H9 (cell line): ENCODE measurements at regions not wholly inside any gene's neighbourhood (a gene's known extent, or its start where the extent isn't known, plus 50 kb on each side); places are given as distances from the start of the nearest gene placed in this dataset.

Source experiments
- DNase-seq: peaks from one replicate; pipeline ENCODE4 v3.0.0-alpha.2; 2017
- H2AFZ ChIP-seq: one replicate; pipeline ENCODE4 v1.6.1; 2013; ENCODE audit warnings: mild to moderate bottlenecking, low read length, control low read depth, moderate library complexity
- H2AK5ac ChIP-seq: 2 replicates; pipeline ENCODE4 v1.6.1; 2013; ENCODE audit warnings: low read length, control low read depth, mixed read lengths; ENCODE audit not compliant: insufficient read length
- H2BK120ac ChIP-seq: one replicate; pipeline ENCODE4 v1.6.1; 2013; ENCODE audit warnings: low read depth, mild to moderate bottlenecking, low read length, control low read depth, inconsistent platforms; ENCODE audit not compliant: poor library complexity, severe bottlenecking
- H2BK12ac ChIP-seq: 2 replicates; pipeline ENCODE4 v1.6.1; 2013; ENCODE audit warnings: low read length, control low read depth, mixed read lengths, low read depth; ENCODE audit not compliant: insufficient read length
- H2BK15ac ChIP-seq: 2 replicates; pipeline ENCODE4 v1.6.1; 2013; ENCODE audit warnings: low read depth, low read length, control low read depth
- H2BK20ac ChIP-seq: one replicate; pipeline ENCODE4 v1.6.1; 2013; ENCODE audit warnings: low read depth, mild to moderate bottlenecking, low read length, control low read depth, inconsistent platforms; ENCODE audit not compliant: poor library complexity, severe bottlenecking
- H2BK5ac ChIP-seq: 2 replicates; pipeline ENCODE4 v1.6.1; 2013; ENCODE audit warnings: low read length, control low read depth, mixed read lengths; ENCODE audit not compliant: insufficient read length
- H3K14ac ChIP-seq: 2 replicates; pipeline ENCODE4 v1.6.1; 2013; ENCODE audit warnings: low read length, control low read depth; ENCODE audit not compliant: insufficient read depth
- H3K18ac ChIP-seq: 2 replicates; pipeline ENCODE4 v1.6.1; 2013; ENCODE audit warnings: low read depth, mild to moderate bottlenecking, mixed read lengths, low read length, control low read depth; ENCODE audit not compliant: insufficient read length
- H3K23ac ChIP-seq: 2 replicates; pipeline ENCODE4 v1.6.1; 2013; ENCODE audit warnings: low read length, control low read depth, mixed read lengths, low read depth; ENCODE audit not compliant: insufficient read length
- H3K23me2 ChIP-seq: 2 replicates; pipeline ENCODE4 v1.6.1; 2013; ENCODE audit warnings: low read depth, mild to moderate bottlenecking, mixed read lengths, low read length, control low read depth; ENCODE audit not compliant: insufficient read length, poor library complexity, severe bottlenecking
- H3K27ac ChIP-seq: 2 replicates; pipeline ENCODE4 v1.5.1; 2013; ENCODE audit warnings: low read length, control low read depth, mixed read lengths, low read depth; ENCODE audit not compliant: insufficient read length
- H3K27me3 ChIP-seq: 2 replicates; pipeline ENCODE4 v1.6.1; 2013; ENCODE audit warnings: low read length, control low read depth, inconsistent platforms; ENCODE audit not compliant: insufficient read depth
- H3K4ac ChIP-seq: 2 replicates; pipeline ENCODE4 v1.6.1; 2013; ENCODE audit warnings: low read depth, mild to moderate bottlenecking, control low read depth, inconsistent platforms, low read length, moderate library complexity
- H3K4me1 ChIP-seq: 2 replicates; pipeline ENCODE4 v1.6.1; 2013; ENCODE audit warnings: low read length, control low read depth, inconsistent platforms; ENCODE audit not compliant: insufficient read depth
- H3K4me2 ChIP-seq: 2 replicates; pipeline ENCODE4 v1.6.1; 2013; ENCODE audit warnings: low read length, control low read depth, mixed read lengths; ENCODE audit not compliant: insufficient read length, insufficient read depth
- H3K56ac ChIP-seq: 2 replicates; pipeline ENCODE4 v1.6.1; 2013; ENCODE audit warnings: low read depth, mild to moderate bottlenecking, mixed read lengths, low read length, control low read depth; ENCODE audit not compliant: insufficient read length
- H3K79me1 ChIP-seq: 2 replicates; pipeline ENCODE4 v1.6.1; 2013; ENCODE audit warnings: low read depth, mild to moderate bottlenecking, moderate library complexity, low read length, control low read depth, inconsistent platforms; ENCODE audit not compliant: insufficient read depth, poor library complexity, severe bottlenecking
- H3K79me2 ChIP-seq: 2 replicates; pipeline ENCODE4 v1.6.1; 2013; ENCODE audit warnings: low read length, control low read depth, inconsistent platforms; ENCODE audit not compliant: insufficient read depth
- H3K9ac ChIP-seq: 2 replicates; pipeline ENCODE4 v1.6.1; 2013; ENCODE audit warnings: low read length, control low read depth, mixed read lengths; ENCODE audit not compliant: insufficient read length; ENCODE audit errors: extremely low read depth
- H3K9me3 ChIP-seq: one replicate; pipeline ENCODE4 v1.6.1; 2013; ENCODE audit warnings: low read depth, low read length, inconsistent platforms; ENCODE audit not compliant: control insufficient read depth
- H3T11ph ChIP-seq: one replicate; pipeline ENCODE4 v1.6.1; 2013; ENCODE audit warnings: mild to moderate bottlenecking, low read length, control low read depth, inconsistent platforms
- H4K20me1 ChIP-seq: one replicate; pipeline ENCODE4 v1.6.1; 2013; ENCODE audit not compliant: control insufficient read depth, insufficient read length, insufficient read depth
- H4K5ac ChIP-seq: 2 replicates; pipeline ENCODE4 v1.6.1; 2013; ENCODE audit warnings: low read depth, mild to moderate bottlenecking, mixed read lengths, low read length, control low read depth; ENCODE audit not compliant: insufficient read length
- H4K8ac ChIP-seq: replicated peaks from 2 replicates; pipeline ENCODE4 v1.6.1; 2013; ENCODE audit warnings: low read length, control low read depth, mixed read lengths, low read depth; ENCODE audit not compliant: insufficient read length
- H4K91ac ChIP-seq: 2 replicates; pipeline ENCODE4 v1.6.1; 2013; ENCODE audit warnings: low read depth, mild to moderate bottlenecking, moderate library complexity, mixed read lengths, low read length, control low read depth; ENCODE audit not compliant: insufficient read length
- H3K27ac Mint-ChIP-seq, 3 experiments: 2 replicates in 2 of 3; 3 replicates in 1 of 3; pipeline ENCODE4 v1.8.0; 2020 to 2021; ENCODE audit warnings: mixed read lengths in 3 of 3, mild to moderate bottlenecking in 1 of 3, moderate library complexity in 1 of 3
- H3K27me3 Mint-ChIP-seq: 2 replicates; pipeline ENCODE4 v1.8.0; 2021; ENCODE audit warnings: low read depth, mild to moderate bottlenecking, moderate library complexity, mixed read lengths
- H3K36me3 Mint-ChIP-seq, 3 experiments: 2 replicates in 2 of 3; 3 replicates in 1 of 3; pipeline ENCODE4 v1.8.0; 2020 to 2021; ENCODE audit warnings: low read depth in 3 of 3, mixed read lengths in 3 of 3; ENCODE audit not compliant: insufficient read depth in 1 of 3
- H3K4me1 Mint-ChIP-seq, 2 experiments: 2 replicates each; pipeline ENCODE4 v1.8.0; 2020; ENCODE audit warnings: mixed read lengths in 2 of 2
- H3K4me3 Mint-ChIP-seq, 2 experiments: 2 replicates in 1 of 2; 3 replicates in 1 of 2; pipeline ENCODE4 v1.8.0; 2020 to 2021; ENCODE audit warnings: mild to moderate bottlenecking in 2 of 2, mixed read lengths in 2 of 2, moderate library complexity in 1 of 2
- H3K9me3 Mint-ChIP-seq, 2 experiments: 2 replicates in 1 of 2; 3 replicates in 1 of 2; pipeline ENCODE4 v1.8.0; 2020; ENCODE audit warnings: mild to moderate bottlenecking in 2 of 2, mixed read lengths in 2 of 2, moderate library complexity in 1 of 2
- CTCF ChIP-seq: fragments of 200-600 bp; sonication (generic); conservative IDR thresholded peaks from 3 replicates; pipeline ENCODE4 v1.8.0; 2021; ENCODE audit warnings: antibody characterized with exemption, mild to moderate bottlenecking
- WGBS: extraction: QIAGEN DNeasy Blood & Tissue Kit; methylation state at CpG from one replicate; pipeline ENCODE4 v1.1.7; 2013; ENCODE audit warnings: missing lambda C conversion rate, low lambda C conversion rate, mixed read lengths; ENCODE audit not compliant: insufficient read length; ENCODE audit errors: extremely low coverage; 5-methylcytosine and 5-hydroxymethylcytosine counted together

- no peak overlapping the region for H3K14ac ChIP-seq
- no peak overlapping the region for H3K4me2 ChIP-seq
- H4K91ac ChIP-seq = no peak overlapping the region
- H2AK5ac ChIP-seq = no peak overlapping the region
- no peak overlapping the region for H3K18ac ChIP-seq
- H3K79me2 ChIP-seq = no peaks in the 10 kb centered on the region
- H3K23me2 ChIP-seq = no peaks in the 10 kb centered on the region
- no peaks in the 10 kb centered on the region for H3K4me1 ChIP-seq
- peaks cover 9 to 15% of the 10 kb centered on the region in 2 experiments for H3K9me3 Mint-ChIP-seq
- H3K4me3 Mint-ChIP-seq = no peak overlapping the region
- H3K27ac ChIP-seq = no peak overlapping the region
- H2BK15ac ChIP-seq = no peak overlapping the region
- H2BK120ac ChIP-seq = no peak overlapping the region
- no peak overlapping the region for H3K9ac ChIP-seq
- H3K4ac ChIP-seq = no peak overlapping the region
- H2BK5ac ChIP-seq = no peak overlapping the region
- H4K8ac ChIP-seq = no peak overlapping the region
- no peak overlapping the region for H2AFZ ChIP-seq
- no peak overlapping the region for H2BK20ac ChIP-seq
- H3K23ac ChIP-seq = no peak overlapping the region
- no peak overlapping the region for H3K56ac ChIP-seq
- H3K79me1 ChIP-seq = no peaks in the 10 kb centered on the region
- H3K27me3 Mint-ChIP-seq = no peaks in the 10 kb centered on the region
- TF ChIP-seq CTCF = no peak
- no peak overlapping the region for H3K27ac Mint-ChIP-seq
- no peaks in the 10 kb centered on the region for H4K20me1 ChIP-seq
- no peak overlapping the region for H2BK12ac ChIP-seq
- no CpG with 5 or more reads among the region's 3 CpGs for WGBS
- DNase-seq = no peak
- H3T11ph ChIP-seq = no peak overlapping the region
- no peak overlapping the region for H4K5ac ChIP-seq
- no peaks in the 10 kb centered on the region for H3K9me3 ChIP-seq
- no peaks in the 10 kb centered on the region for H3K27me3 ChIP-seq
- H3K4me1 Mint-ChIP-seq = peaks cover 3 to 12% of the 10 kb centered on the region in 2 experiments; a peak in 3 of 4 replicates
- H3K36me3 Mint-ChIP-seq = peaks cover 3 to 18% (median 4%) of the 10 kb centered on the region in 3 experiments; a peak in 6 of 7 replicates
Observed at GRCh38 chr2:228864131-228864530, 407.0 kb downstream of the PID1 start.
